LHCN-M2 (cell line): ENCODE measurements at regions not wholly inside any gene's neighbourhood (a gene's known extent, or its start where the extent isn't known, plus 50 kb on each side); places are given as distances from the start of the nearest gene placed in this dataset.

ENCODE experiments used
- DNase-seq: peaks from one replicate; pipeline ENCODE4 v3.0.0-alpha.2; 2012; ENCODE audit warnings: low read depth

- no peak for DNase-seq
Observed at GRCh38 chr1:60141276-60141675, 67.7 kb upstream of the C1orf87 start.

GRCh38 chr1:60137406-60137805, 63.8 kb upstream of the C1orf87 start:
- DNase-seq, result no peak

- no peak for DNase-seq
Observed at GRCh38 chr1:60136395-60136794, 62.8 kb upstream of the C1orf87 start.

DNA sequence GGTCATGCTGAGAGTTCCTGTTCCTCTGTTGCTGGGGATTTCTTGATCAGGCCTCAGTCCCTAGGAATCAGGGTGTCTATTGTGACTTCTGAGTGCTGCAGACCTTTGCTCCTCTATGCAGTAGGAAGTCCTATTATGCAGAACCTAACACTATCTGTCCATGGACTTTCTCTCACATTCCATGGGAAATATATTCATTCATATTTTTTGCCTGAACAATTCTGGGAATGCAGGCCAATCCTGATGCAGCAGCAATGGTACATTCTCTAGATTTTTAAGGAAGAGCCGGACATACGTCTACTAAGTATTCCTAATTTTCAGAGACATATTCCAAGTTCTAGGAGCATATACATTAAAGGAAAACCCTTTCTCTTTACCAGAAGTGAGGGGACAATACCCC, 61.1 kb upstream of the C1orf87 start:
- no peak for DNase-seq

DNA sequence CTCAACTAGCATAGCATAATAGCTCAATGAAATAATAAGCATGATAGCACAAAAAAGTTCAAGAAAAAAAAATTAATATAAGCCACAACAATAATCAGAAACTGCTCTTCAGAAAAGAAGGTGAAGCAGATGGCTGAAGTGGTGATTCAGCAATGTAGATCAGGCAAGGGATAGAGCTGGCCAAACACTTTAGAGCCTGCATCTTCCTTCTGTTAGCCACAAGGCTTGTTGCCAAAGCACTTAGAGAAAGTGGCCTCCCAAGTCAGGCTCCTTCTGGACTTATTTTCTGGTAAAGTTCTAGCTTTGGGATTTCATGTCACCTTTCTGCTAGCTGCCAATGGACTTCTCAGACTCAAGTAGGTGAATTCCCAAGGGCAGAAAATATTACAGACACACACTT, 60.3 kb upstream of the C1orf87 start:
- DNase-seq, result peak; percentile 59

DNA sequence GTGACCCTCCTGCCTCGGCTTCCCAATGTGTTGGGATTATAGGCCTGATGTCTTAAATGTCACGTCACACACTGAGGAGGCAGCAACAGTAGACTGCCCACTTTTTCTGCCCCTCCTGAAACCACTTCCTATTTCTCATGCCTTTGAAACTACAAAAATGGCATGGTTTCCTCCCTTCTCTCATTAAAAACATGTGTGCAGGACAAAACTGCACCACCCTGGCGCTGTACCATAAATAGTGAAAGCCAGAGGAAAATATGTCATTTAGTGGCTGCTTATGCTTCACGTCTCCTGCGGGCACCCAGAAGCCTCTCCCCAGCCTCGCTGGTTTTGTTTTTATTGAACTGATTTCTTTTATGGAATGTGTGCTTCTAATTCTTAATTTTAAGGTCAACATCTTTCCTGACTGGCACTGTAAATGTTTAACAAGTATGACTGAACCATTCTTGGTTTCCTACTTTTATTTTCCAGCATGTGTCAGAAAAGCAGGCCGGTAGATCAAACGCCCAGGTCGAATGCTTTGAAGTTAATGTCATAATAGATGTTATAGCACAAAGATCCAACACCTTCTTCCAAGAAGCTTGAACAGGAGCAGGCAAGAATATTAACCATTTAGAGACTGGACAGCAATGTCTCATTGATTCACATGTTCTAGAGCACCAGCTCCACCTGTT, 59.6 kb upstream of the C1orf87 start:
- peak; percentile 80 for DNase-seq

DNA sequence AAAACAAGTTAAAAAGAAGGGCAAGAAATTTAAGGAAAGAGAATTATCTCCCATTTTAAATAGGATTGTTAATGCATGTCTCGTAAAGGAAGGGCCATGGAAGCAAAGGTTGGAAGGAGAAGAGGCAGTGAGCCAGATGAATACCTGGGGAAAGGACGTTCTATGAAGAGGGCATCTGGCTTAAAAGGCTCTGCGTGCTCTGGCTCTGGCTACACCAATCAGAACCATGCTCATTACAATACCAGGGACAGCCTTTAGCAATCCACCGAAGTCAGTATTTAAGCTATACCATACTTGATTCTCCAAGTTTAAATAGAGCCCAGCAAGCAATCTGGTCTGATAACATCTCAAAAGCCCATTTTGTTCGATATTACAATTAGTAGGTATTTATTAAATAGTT, 58.5 kb upstream of the C1orf87 start:
- DNase-seq, result no peak

DNA sequence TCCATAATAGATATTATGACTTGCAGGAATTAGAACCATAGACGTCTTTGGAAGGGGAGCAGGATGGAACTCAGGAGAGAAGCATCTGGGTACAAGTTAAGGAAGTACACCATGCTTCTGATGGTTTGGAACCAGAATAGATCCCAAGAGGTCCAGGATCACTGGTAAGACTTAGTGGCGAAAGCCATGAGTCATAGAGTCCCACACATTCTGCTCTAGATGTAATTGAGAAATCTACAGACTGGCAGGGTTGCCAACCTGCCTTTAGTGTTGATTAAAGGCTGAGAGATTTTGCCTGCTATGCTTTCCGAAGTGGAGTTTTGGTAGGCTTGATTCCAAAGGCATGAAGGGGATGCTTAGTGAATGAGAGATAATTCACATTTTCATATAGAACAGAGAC, 57.1 kb upstream of the C1orf87 start:
- DNase-seq, result peak; percentile 56

- peak; percentile 24 for DNase-seq
Observed at GRCh38 chr1:60129911-60130310, 56.3 kb upstream of the C1orf87 start.

- peak; percentile 8 for DNase-seq
Observed at GRCh38 chr1:60126723-60127122, 53.2 kb upstream of the C1orf87 start.
